Peyer's patch (tissue), 4 donors: ENCODE measurements at regions not wholly inside any gene's neighbourhood (a gene's known extent, or its start where the extent isn't known, plus 50 kb on each side); places are given as distances from the start of the nearest gene placed in this dataset.
A peak's percentile ranks its signal among the peaks of the same experiment; 100 is the strongest.

ENCODE experiments used
- DNase-seq, 3 donors: peaks; one replicate each; pipeline ENCODE4 v3.0.0-alpha.2; 2017 to 2019
- H3K27ac ChIP-seq, 4 donors: fragments of 200-600 bp; sonication (generic); one replicate each; pipeline ENCODE4 v1.5.1; 2016 to 2019
- H3K27me3 ChIP-seq, 2 donors: fragments of 200-600 bp; sonication (generic); one replicate each; pipeline ENCODE4 v1.5.1; 2019
- H3K36me3 ChIP-seq, 3 donors: fragments of 200-600 bp; sonication (generic); one replicate each; pipeline ENCODE4 v1.5.1; 2016 to 2019
- H3K4me1 ChIP-seq, 4 donors: fragments of 200-600 bp; sonication (generic); one replicate each; pipeline ENCODE4 v1.5.1; 2016 to 2019
- H3K4me3 ChIP-seq, 4 donors: fragments of 200-600 bp; sonication (generic); 1 replicate in 3 of 4; 2 replicates in 1 of 4; pipeline ENCODE4 v1.5.1; 2016 to 2019; ENCODE audit warnings: mild to moderate bottlenecking in 1 of 4
- H3K9me3 ChIP-seq, 4 donors: fragments of 200-600 bp; sonication (generic); one replicate each; pipeline ENCODE4 v1.5.1; 2016 to 2019; ENCODE audit warnings: mild to moderate bottlenecking in 1 of 4
- POLR2A ChIP-seq, 2 donors: fragments of 450-650 bp; IDR thresholded peaks; one replicate each; pipeline ENCODE4 v1.5.1; 2017; ENCODE audit warnings: antibody characterized with exemption in 2 of 2, mild to moderate bottlenecking in 2 of 2, moderate library complexity in 2 of 2
- TF ChIP-seq, protein P1 (sequence below), 6 experiments: fragments of 450-650 bp in 4 of 6; fragments of 200-600 bp in 2 of 6; sonication (generic) in 1 of 6; IDR thresholded peaks; one replicate each; pipeline ENCODE4 v1.5.1; 2017 to 2019; ENCODE audit warnings: antibody characterized with exemption in 6 of 6, mild to moderate bottlenecking in 3 of 6, moderate library complexity in 1 of 6

DNA sequence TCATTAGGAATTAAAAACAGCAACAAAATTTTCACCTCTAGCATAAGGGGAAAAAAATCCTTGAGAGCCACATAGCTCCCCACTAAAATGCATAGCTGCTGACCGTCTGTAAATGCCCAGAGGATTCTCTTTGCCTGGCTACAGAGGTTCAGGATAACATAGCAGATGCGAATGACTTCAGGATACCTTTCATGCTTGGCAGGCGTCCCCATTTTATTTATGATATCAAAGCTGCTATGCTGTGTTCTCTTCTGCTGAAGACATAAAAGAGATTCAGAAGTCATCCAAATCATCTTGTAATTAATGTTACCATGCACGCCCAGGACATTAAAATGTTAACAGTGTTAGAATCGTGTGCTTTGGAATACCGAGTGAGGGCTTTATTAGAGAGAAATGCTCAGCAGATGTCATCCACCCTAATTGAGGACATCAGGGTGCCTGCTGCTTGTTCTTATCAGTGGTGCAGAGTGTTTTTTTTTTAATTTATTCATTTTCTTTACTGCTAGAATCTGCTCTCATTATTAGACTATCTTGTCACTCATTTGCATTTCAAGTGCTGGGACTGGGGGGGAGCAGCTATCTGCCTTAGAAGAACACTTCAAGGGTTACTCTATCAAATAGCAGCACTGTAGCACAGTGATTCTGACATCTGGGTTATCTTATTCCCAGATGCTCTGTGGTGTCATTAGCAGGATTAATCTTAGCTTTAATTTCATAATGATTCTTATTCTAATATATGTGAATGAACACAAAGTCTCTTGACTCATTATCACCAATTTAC lies 139.5 kb downstream of the ZNF326 start:
- Histone ChIP-seq H3K9me3 (no peaks in the 10 kb centered on the region), H3K4me1 (no peaks in the 10 kb centered on the region), H3K36me3 (no peaks in the 10 kb centered on the region), H3K4me3 (no peak overlapping the region), H3K27me3 (no peaks in the 10 kb centered on the region), H3K27ac (no peak overlapping the region)
- no peak for DNase-seq
- TF ChIP-seq POLR2A (IDR thresholded peaks at IDR 0.05) = no peak
- TF ChIP-seq, protein P1, sequence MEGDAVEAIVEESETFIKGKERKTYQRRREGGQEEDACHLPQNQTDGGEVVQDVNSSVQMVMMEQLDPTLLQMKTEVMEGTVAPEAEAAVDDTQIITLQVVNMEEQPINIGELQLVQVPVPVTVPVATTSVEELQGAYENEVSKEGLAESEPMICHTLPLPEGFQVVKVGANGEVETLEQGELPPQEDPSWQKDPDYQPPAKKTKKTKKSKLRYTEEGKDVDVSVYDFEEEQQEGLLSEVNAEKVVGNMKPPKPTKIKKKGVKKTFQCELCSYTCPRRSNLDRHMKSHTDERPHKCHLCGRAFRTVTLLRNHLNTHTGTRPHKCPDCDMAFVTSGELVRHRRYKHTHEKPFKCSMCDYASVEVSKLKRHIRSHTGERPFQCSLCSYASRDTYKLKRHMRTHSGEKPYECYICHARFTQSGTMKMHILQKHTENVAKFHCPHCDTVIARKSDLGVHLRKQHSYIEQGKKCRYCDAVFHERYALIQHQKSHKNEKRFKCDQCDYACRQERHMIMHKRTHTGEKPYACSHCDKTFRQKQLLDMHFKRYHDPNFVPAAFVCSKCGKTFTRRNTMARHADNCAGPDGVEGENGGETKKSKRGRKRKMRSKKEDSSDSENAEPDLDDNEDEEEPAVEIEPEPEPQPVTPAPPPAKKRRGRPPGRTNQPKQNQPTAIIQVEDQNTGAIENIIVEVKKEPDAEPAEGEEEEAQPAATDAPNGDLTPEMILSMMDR (IDR thresholded peaks at IDR 0.05) = no peak

DNA sequence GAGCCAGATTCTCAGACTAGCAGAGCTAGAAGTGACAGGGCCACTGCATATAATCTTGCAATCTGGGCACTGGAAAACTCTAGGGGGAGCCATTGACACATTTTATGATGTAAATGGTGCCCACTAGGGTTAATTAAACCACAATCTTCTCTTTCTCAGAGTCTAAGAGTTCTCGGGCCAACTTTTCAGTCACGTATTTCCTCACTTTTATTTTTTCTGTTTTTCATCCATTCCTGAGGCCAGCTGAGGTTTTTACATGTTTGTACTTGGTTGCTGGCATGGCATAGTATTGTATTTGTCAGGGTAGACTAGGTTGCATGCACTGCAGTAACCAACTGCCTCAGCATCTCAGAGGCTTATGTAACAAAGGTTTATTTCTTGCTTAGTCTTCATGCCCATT lies 138.2 kb downstream of the ZNF326 start:
- TF ChIP-seq, protein P1 (IDR thresholded peaks at IDR 0.05) = peak in 4 of 6 experiments; percentile 26 to 56 (median 54)
- TF ChIP-seq POLR2A (IDR thresholded peaks at IDR 0.05) = no peak
- Histone ChIP-seq H3K36me3 (no peaks in the 10 kb centered on the region), H3K27me3 (no peaks in the 10 kb centered on the region), H3K4me3 (no peak overlapping the region), H3K27ac (no peak overlapping the region), H3K9me3 (no peaks in the 10 kb centered on the region), H3K4me1 (no peaks in the 10 kb centered on the region)
- no peak for DNase-seq

DNA sequence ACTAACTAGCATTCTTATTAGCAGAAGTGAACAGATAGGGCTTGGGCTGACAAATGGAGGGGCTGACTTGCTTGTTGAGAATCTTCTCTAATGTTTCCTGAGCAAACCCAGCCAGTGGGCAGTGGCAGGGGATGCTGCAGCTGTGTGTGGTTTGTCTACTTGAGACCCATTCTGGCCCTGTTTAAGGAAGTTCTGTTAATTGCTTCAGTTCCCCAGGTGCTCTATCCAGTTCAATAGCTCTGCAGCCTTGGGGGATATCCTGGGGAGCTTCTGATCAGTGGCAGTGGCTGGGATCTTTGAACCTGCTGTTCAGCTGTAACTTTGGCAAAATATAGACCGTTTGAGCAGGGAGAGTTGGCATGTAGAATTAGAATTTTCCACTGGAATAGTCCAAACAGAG lies 137.4 kb downstream of the ZNF326 start:
- no peak for TF ChIP-seq POLR2A (IDR thresholded peaks at IDR 0.05)
- TF ChIP-seq, protein P1 (IDR thresholded peaks at IDR 0.05) = no peak
- DNase-seq = no peak
- H3K27me3 ChIP-seq = no peaks in the 10 kb centered on the region
- H3K36me3 ChIP-seq = no peaks in the 10 kb centered on the region
- H3K27ac ChIP-seq = no peak overlapping the region
- H3K4me1 ChIP-seq = no peaks in the 10 kb centered on the region
- H3K9me3 ChIP-seq = no peaks in the 10 kb centered on the region
- H3K4me3 ChIP-seq = no peak overlapping the region

DNA sequence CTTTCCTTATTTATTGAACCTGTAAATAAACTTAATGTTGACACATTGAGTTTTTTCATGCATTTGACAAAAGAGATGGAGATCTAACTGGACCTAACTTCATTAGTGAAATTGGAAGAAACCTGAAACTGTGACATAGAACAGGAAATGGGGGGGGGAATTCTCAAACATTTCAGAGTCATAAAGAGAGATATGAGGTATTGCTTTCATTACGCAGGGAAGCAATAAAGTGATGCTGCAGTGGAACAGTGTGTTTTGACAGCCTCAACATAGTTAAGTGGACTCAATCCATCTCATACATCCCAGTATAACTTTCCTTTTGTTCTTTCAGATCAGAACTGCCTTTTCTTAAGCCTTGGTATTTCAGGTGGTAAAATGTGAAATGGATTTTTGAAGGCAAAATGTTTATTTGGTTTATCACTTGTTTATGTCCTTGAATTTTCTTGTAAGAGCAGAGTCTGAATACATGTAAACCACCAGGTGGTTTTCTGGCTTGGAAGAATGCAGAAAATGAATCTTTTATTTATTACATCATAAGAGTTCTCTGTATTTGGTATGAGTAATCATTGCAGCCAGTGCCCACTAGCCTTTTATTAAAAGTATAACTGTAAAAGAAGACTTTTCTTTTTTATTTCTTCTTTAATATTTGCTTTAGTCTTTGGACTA lies 132.5 kb downstream of the ZNF326 start:
- no peak for DNase-seq
- TF ChIP-seq POLR2A (IDR thresholded peaks at IDR 0.05) = no peak
- TF ChIP-seq, protein P1 (IDR thresholded peaks at IDR 0.05) = no peak
- H3K4me1 ChIP-seq = no peaks in the 10 kb centered on the region
- no peaks in the 10 kb centered on the region for H3K27me3 ChIP-seq
- H3K9me3 ChIP-seq = no peaks in the 10 kb centered on the region
- no peaks in the 10 kb centered on the region for H3K36me3 ChIP-seq
- no peak overlapping the region for H3K4me3 ChIP-seq
- H3K27ac ChIP-seq = no peak overlapping the region

DNA sequence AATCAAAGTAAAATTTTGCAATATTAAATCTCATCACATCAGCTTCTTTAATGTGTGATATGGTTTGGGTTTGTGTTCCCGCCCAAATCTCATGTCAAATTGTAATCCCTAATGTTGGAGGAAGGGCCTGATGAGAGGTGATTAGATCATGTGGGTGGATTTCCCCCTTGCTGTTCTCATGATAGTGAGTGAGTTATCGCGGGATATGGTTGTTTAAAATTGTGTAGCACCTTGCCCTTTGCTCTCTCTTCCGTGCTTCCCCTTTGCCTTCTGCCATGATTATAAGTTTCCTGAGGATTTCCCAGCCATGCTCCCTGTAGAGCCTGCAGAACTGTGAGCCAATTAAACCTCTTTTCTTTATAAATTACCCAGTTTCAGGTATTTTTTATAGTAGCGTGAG lies 131.9 kb downstream of the ZNF326 start:
- H3K27me3 ChIP-seq = no peaks in the 10 kb centered on the region
- no peak overlapping the region for H3K4me3 ChIP-seq
- no peaks in the 10 kb centered on the region for H3K36me3 ChIP-seq
- H3K9me3 ChIP-seq = no peaks in the 10 kb centered on the region
- no peaks in the 10 kb centered on the region for H3K4me1 ChIP-seq
- TF ChIP-seq, protein P1 (IDR thresholded peaks at IDR 0.05) = no peak
- no peak for TF ChIP-seq POLR2A (IDR thresholded peaks at IDR 0.05)
- H3K27ac ChIP-seq = no peak overlapping the region
- DNase-seq = no peak
